ENCODE measurements at regions not wholly inside any gene's neighbourhood (a gene's known extent, or its start where the extent isn't known, plus 50 kb on each side); places are given as distances from the start of the nearest gene placed in this dataset.

GRCh38 chr2:140063356-140063755, 1283.2 kb upstream of the NXPH2 start:
- DNase-seq (ENCODE audit: low read depth) = no peak

DNA sequence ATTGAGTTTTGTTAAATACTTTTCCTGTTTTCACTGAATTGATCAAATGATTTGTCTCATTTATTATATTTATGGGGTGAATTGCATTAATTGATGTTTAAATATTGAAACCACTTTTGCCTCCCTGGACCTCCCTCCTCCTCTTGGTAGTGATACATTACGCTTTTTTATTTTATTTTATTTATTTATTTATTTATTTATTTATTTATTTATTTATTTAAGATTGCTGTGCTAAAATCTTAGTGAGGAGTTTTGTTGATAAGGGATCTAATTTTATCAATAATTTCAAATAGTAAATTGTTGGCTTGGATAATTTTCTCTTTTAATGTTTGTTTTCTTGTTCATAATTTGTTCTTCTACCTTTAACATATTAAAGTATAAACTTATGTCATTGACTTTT, 1281.0 kb upstream of the NXPH2 start:
- DNase-seq (ENCODE audit: low read depth) = no peak

- no peak for DNase-seq (ENCODE audit: low read depth)
Observed at GRCh38 chr2:140057928-140058327, 1277.7 kb upstream of the NXPH2 start.

DNA sequence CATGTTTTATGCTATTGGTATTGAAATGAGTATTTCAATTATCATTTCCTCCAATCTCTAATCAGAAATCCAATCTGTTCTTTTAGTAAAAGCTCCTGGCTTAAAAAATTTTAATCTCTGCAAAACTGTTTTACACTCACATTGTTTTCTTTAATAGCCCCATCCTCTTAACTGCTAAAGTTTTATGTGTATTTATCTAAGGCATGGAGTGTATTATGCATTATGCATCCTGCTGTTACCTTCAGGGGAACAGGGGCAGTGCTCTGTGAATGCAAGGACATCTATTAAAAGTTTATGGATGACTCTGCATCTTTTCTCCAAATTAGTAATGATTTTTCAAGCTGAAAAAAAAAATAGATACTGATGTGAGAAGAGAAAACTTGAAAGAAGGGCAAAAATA, 1261.6 kb upstream of the NXPH2 start:
- no peak for DNase-seq (ENCODE audit: low read depth)

DNA sequence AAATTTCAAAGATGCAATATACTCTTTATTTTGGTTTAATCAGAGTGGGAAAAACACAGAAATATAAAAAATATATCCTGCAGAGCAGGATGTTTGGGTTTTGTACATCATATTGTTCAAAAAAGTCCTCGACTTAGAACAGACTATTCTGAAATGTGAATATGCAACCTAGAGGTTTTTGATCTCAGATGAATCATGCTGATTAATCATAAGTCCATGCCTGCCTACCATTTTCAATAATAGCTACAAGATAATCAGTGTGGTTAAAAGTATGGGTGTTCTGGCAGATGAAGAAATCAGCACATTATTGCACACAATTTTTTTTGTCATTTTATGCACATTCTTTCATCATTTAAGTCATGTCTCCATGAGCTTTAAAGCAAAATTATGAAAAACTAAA, 1261.0 kb upstream of the NXPH2 start:
- no peak for DNase-seq (ENCODE audit: low read depth)

DNA sequence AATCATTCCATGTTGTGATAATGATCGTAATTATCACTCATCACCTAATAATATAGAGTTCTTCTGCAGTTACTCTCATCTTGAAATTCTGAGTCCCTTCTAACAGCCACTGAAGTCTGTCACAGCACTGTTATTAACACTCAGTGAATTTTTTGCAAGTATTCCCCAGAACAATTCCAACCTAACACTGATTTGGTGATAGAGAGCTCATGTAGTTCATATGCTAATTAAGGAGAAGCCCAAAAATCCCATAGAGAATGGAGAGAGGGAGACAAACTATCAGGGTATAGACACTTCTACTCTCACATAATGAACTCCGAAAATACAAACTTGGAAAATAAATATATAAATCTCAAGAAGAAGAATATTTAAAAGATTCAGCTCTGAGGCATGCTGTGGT, 1253.4 kb upstream of the NXPH2 start:
- DNase-seq (ENCODE audit: low read depth) = no peak

GRCh38 chr2:140027966-140028365, 1247.8 kb upstream of the NXPH2 start:
- no peak for DNase-seq (ENCODE audit: low read depth)

DNA sequence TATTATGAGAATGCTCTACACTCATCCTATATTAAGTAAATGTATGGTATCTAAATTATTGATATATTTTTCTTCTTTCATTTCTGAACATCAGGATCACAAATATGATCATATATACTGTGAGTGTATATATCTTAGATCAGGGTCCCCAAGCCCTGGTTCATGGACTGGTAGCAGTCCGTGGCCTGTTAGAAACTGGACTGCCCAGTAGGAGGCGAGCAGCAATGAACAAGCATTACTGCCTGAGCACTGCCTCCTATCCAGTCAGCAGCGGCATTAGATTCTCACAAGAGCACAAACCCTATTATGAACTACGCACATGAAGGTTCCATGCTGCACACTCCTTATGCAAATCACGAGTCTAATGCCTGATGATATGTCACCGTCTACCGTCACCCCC, 1247.1 kb upstream of the NXPH2 start:
- DNase-seq (ENCODE audit: low read depth) = no peak

- DNase-seq (ENCODE audit: low read depth) = peak; percentile 2
Observed at GRCh38 chr2:140023291-140023690, 1243.1 kb upstream of the NXPH2 start.

DNA sequence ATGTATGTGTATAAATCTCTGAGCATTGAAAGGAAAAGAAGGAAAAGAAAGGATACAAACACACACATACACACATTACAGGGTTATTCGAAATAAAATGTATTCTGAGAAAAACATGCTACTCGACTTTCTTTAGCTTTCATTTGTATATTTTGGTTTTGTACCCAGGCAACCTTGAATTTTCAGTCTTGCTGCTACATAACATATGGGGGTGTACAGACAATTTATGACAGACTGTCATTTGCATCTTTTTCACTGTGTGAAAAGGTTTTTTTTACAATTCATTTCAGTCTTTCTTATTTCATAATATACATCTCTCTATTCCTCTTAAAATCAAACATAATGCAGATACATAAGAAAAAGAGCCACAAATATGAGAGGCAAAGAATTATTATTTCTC, 1238.4 kb upstream of the NXPH2 start:
- DNase-seq (ENCODE audit: low read depth) = no peak

- no peak for DNase-seq (ENCODE audit: low read depth)
Observed at GRCh38 chr2:140014204-140014546, 1234.0 kb upstream of the NXPH2 start.

- no peak for DNase-seq (ENCODE audit: low read depth)
Observed at GRCh38 chr2:140013545-140014203, 1233.5 kb upstream of the NXPH2 start.

DNA sequence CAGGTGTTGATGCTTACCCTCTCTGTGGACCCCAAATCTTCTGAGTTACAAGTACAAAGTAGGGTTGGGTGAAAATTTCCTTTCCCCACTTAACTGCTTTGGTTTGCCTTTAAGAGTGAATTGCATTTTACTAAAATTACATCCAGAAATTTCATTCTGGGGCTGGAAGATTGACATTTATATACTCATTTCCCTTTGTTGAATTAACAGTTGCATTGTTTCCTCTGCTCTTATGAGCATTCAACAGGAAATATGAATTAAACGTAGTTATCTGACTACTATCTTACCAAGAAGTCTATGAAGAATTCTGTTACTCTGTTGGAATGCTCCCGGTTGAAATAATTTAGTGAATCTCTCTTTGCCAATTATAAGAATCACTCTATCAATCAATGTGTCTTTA, 1231.1 kb upstream of the NXPH2 start:
- no peak for DNase-seq (ENCODE audit: low read depth)

- DNase-seq (ENCODE audit: low read depth) = no peak
Observed at GRCh38 chr2:140002110-140002509, 1221.9 kb upstream of the NXPH2 start.

GRCh38 chr2:139992711-139993345, 1212.6 kb upstream of the NXPH2 start:
- no peak for DNase-seq (ENCODE audit: low read depth)

DNA sequence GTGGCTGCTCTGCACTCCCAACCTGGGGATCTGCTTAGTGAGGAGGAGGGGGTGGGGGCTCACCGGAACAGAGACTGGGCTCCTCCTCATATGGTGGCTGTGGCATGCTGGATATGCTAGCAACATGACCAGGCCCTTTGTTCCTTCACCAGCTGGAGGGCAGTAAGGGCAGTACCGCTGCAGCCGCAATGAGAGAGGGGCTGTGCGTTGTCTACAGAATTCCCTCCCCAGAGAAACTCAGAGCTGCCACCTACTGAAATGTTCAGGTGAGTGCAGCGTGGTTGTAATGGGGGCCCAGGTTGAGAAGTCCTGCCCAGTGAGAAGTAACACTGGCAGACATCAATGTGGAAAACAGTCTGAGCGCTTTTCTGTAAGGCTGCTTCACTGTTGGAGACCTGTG, 1211.9 kb upstream of the NXPH2 start:
- DNase-seq (ENCODE audit: low read depth) = no peak

DNA sequence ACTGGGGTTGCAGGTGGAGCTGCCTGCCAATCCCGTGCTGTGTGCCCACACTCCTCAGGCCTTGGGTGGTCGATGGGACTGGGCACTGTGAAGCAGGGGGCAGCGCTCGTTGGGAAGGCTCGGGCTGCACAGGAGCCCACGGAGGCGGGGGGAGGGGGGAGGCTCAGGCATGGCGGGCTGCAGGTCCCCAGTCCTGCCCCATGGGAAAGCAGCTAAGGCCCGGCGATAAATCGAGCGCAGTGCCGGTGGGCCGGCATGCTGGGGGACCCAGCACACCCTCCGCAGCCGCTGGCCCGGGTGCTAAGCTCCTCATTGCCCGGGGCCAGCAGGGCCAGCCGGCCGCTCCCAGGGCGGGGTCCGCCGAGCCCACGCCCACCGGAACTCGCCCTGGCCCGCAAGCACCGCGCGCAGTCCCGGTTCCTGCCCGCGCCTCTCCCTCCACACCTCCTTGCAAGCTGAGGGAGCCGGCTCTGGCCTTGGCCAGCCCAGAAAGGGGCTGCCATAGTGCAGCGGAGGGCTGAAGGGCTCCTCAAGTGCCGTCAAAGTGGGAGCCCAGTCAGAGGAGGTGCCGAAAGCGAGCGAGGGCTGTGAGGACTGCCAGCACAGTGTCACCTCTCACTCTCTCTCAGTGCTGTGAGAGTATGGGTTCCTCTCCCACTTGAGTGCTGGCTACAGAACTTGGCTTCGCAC, 1210.6 kb upstream of the NXPH2 start:
- no peak for DNase-seq (ENCODE audit: low read depth)

DNA sequence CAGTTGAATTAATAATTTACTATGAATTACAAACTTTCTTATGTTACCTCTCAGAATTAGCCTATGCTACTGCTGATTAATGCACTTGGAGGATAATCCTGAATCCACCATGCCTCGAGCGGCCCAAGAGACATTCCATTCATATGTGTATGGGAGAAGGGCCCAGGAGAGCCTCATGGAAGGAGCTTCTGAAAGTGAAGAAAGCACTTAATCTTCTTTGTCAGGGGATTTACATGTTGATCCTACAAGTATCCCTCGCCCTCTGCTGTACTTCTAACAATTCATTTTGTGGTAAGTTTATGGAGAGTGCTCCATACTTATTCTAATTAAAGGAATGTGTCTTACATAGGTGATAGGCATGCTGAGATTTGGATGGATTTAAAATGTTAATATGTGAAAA, 1189.1 kb upstream of the NXPH2 start:
- DNase-seq (ENCODE audit: low read depth) = no peak

DNA sequence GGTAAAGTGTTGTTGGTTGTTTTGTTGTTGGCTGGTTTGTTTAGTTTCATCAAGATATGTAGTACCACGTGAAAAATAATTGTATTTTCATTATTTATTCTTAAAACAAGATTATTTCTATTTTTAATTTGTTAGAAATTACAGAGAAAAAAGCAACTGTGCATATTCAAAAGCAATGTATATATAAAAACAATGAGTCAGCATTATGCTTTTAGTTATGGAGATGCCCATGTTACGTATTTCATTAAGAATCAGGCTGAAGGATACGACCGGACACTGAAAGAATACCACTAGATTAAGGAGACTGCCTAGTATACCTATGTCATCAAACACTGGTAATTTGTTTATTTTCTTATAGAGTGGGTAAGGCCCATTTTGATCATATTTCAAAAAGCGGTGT, 1188.4 kb upstream of the NXPH2 start:
- no peak for DNase-seq (ENCODE audit: low read depth)

GRCh38 chr2:139967665-139968064, 1187.5 kb upstream of the NXPH2 start:
- DNase-seq (ENCODE audit: low read depth) = no peak

DNA sequence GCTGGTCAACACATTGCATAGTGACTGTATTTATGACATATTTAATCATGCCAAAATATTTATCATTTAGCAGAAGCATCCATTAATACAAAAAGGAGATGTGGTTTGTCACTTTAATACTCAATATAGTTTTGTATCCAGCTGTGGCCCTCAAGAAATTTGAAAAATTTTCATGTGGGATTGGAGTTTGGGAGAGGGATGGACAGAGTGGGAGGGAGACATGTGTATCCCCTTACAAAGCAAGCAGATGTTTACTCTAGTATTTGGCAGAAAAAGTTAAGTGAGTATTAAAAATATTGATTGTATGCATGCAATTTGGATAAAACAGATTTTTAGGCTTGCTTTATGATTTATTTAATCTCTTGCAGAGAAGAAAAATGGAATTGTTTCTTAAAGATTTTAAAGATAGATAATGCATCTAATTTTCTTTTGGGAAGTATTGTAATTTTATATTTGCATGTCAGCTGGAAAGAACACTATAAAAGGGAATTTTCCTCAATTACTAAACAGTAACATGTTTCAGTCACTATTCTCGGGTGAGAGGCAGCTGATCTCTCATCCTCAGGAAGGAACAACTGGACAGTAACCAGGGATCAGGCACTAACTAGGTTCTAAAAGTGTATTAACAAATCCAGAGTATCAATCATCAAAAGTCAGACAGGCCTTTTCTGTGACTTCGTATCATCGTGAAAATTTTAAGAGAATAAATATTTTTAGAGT, 1184.7 kb upstream of the NXPH2 start:
- DNase-seq (ENCODE audit: low read depth) = no peak

- no peak for DNase-seq (ENCODE audit: low read depth)
Observed at GRCh38 chr2:139963863-139964355, 1183.7 kb upstream of the NXPH2 start.
